ENCODE measurements at regions not wholly inside any gene's neighbourhood (a gene's known extent, or its start where the extent isn't known, plus 50 kb on each side); places are given as distances from the start of the nearest gene placed in this dataset.

DNA sequence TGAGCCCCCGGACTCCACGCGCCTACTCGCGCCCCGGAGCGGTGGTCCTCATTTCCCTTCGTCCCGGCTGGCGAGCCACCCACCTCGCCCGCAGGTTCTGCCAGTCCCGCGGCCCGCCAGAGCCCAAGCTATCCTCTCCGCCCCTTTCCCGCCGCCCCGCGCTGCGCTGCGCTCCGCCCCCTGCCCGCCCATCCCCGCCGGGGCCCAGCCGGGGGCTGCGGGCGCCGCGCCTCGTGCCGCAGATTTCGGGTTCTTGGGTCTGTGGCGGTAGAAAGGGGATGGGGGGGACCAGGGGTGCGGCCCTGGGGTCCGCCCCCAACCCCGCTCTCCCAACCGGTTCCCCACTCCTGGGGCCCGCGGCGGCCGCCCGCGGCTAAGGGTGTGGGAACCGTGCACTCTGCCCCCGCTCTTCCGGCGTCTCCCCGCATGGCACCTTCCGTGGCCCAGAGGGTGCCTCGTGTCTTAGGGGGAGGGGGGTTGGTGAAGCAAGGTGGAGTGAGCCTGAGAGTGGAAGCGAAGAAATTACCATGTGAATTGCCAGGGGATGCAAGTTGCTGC, 650.8 kb upstream of the DIPK2B start:
- TF ChIP-seq, protein P1, sequence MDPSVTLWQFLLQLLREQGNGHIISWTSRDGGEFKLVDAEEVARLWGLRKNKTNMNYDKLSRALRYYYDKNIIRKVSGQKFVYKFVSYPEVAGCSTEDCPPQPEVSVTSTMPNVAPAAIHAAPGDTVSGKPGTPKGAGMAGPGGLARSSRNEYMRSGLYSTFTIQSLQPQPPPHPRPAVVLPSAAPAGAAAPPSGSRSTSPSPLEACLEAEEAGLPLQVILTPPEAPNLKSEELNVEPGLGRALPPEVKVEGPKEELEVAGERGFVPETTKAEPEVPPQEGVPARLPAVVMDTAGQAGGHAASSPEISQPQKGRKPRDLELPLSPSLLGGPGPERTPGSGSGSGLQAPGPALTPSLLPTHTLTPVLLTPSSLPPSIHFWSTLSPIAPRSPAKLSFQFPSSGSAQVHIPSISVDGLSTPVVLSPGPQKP (IDR thresholded peaks at IDR 0.05; ENCODE audit: borderline replicate concordance, low read depth, low read length): no peak
- TF ChIP-seq FOS (IDR thresholded peaks at IDR 0.05; ENCODE audit: low read depth, low read length) (no peak), POLR2A (IDR thresholded peaks at IDR 0.05; ENCODE audit: low read depth, low read length) (no peak), MXI1 (IDR thresholded peaks at IDR 0.05; ENCODE audit: borderline replicate concordance, low read depth, low read length) (no peak), RFX5 (IDR thresholded peaks at IDR 0.05; ENCODE audit: low read depth, low read length) (no peak), MAFK (IDR thresholded peaks at IDR 0.05; ENCODE audit: low read depth, low read length) (no peak), CHD1 (IDR thresholded peaks at IDR 0.05; ENCODE audit: low read depth, low read length) (no peak), MAZ (IDR thresholded peaks at IDR 0.05; ENCODE audit: borderline replicate concordance, low read depth, low read length) (no peak), NFE2L2 (IDR thresholded peaks at IDR 0.05; ENCODE audit: low read depth, low read length) (no peak), RCOR1 (IDR thresholded peaks at IDR 0.05; ENCODE audit: insufficient replicate concordance, low read length) (no peak), BHLHE40 (IDR thresholded peaks at IDR 0.05; ENCODE audit: low read depth, low read length) (no peak)
- TF ChIP-seq, protein P2, sequence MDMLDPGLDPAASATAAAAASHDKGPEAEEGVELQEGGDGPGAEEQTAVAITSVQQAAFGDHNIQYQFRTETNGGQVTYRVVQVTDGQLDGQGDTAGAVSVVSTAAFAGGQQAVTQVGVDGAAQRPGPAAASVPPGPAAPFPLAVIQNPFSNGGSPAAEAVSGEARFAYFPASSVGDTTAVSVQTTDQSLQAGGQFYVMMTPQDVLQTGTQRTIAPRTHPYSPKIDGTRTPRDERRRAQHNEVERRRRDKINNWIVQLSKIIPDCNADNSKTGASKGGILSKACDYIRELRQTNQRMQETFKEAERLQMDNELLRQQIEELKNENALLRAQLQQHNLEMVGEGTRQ (IDR thresholded peaks at IDR 0.05; ENCODE audit: low read depth, low read length): no peak
- TF ChIP-seq, protein P3, sequence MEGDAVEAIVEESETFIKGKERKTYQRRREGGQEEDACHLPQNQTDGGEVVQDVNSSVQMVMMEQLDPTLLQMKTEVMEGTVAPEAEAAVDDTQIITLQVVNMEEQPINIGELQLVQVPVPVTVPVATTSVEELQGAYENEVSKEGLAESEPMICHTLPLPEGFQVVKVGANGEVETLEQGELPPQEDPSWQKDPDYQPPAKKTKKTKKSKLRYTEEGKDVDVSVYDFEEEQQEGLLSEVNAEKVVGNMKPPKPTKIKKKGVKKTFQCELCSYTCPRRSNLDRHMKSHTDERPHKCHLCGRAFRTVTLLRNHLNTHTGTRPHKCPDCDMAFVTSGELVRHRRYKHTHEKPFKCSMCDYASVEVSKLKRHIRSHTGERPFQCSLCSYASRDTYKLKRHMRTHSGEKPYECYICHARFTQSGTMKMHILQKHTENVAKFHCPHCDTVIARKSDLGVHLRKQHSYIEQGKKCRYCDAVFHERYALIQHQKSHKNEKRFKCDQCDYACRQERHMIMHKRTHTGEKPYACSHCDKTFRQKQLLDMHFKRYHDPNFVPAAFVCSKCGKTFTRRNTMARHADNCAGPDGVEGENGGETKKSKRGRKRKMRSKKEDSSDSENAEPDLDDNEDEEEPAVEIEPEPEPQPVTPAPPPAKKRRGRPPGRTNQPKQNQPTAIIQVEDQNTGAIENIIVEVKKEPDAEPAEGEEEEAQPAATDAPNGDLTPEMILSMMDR (conservative IDR thresholded peaks at IDR 0.05; ENCODE audit: low read depth, low read length): no peak
- H4K8ac ChIP-seq (ENCODE audit: low read depth in 2 of 2, low read length in 2 of 2): peak overlapping the region in 1 of 2 experiments; percentile 80; a peak in 1 of 4 replicates
- no peak overlapping the region for H3K14ac ChIP-seq (replicated peaks; ENCODE audit: low read depth, low read length)
- ATAC-seq (ENCODE audit: low read depth) (peak; percentile 77), DNase-seq (no peak)
- peak overlapping the region; percentile 83 for H2BK5ac ChIP-seq (ENCODE audit: low read depth, low read length, poor library complexity, severe bottlenecking)
- peaks cover 6% of the 10 kb centered on the region; the same call in 1 of the 2 replicates for H3K9me1 ChIP-seq (ENCODE audit: insufficient read depth, low read length)
- H3K23ac ChIP-seq (ENCODE audit: low read depth, low read length): peak overlapping the region; percentile 56; the same call in 1 of the 2 replicates
- H4K20me1 ChIP-seq (ENCODE audit: insufficient read depth, low read length): no peaks in the 10 kb centered on the region
- no peak overlapping the region; the same call in 1 of the 2 replicates for H2BK20ac ChIP-seq (ENCODE audit: low read depth, low read length)
- H4K91ac ChIP-seq (ENCODE audit: insufficient read depth, low read depth, low read length): no peak overlapping the region; the same call in 1 of the 2 replicates
- dilution Hi-C loops (cut with HindIII; ENCODE audit: low sequenced_read_pairs, unreplicated experiment) (no loop called here), intact Hi-C loops (cut with micrococcal nuclease) (no loop called here), in situ Hi-C loops (cut with MboI; ENCODE audit: low sequenced_read_pairs) (no loop called here)
- no peak overlapping the region for H4K5ac ChIP-seq (ENCODE audit: low read depth, low read length)
- no peaks in the 10 kb centered on the region for H3K9me3 ChIP-seq (ENCODE audit: control insufficient read depth, insufficient read depth, low read length)
- peak overlapping the region; percentile 97 for H3K4me2 ChIP-seq (ENCODE audit: low read depth, low read length)
- peak overlapping the region; percentile 89 for H2AFZ ChIP-seq (replicated peaks; ENCODE audit: low read length, poor library complexity)
- H3K4me3 ChIP-seq (ENCODE audit: insufficient read depth, low read depth, low read length): peak overlapping the region; percentile 90
- peak overlapping the region; percentile 52; the same call in 1 of the 3 replicates for H2BK15ac ChIP-seq (ENCODE audit: low read depth, low read length)
- no peak overlapping the region for H3K56ac ChIP-seq (ENCODE audit: extremely low read depth, insufficient read depth, low read length)
- H3K4me1 ChIP-seq (ENCODE audit: control insufficient read depth, insufficient read depth, low read length): peaks cover 2% of the 10 kb centered on the region; the same call in 1 of the 2 replicates
- ChIA-PET CTCF (no interaction called here), POLR2A (ENCODE audit: unreplicated experiment) (no interaction called here)
- H3K27ac ChIP-seq (ENCODE audit: insufficient read depth, low read length): peak overlapping the region; percentile 13; the same call in 1 of the 2 replicates
- H3K36me3 ChIP-seq (ENCODE audit: control insufficient read depth, insufficient read depth, low read length): peaks cover 5% of the 10 kb centered on the region
- no CpG with 5 or more reads among the region's 53 CpGs for WGBS, 2 experiments (ENCODE audit: extremely low coverage in 2 of 2, insufficient read length in 1 of 2)
- 0 out of 2 replicates have a peak overlapping the region, but pooled peaks have one; percentile 73 for H2AK5ac ChIP-seq (ENCODE audit: low read depth, low read length)
- peak overlapping the region; percentile 60; the same call in 1 of the 2 replicates for H3K4ac ChIP-seq (ENCODE audit: low read depth, low read length)
- no peak overlapping the region for H3K18ac ChIP-seq (ENCODE audit: low read depth, low read length)
- peaks cover 6 to 9% of the 10 kb centered on the region in 2 experiments; a peak in 3 of 4 replicates for H3K79me1 ChIP-seq (ENCODE audit: low read depth in 1 of 2, low read length in 2 of 2)
- H2BK120ac ChIP-seq (ENCODE audit: low read depth, low read length): peak overlapping the region; percentile 81
- peak overlapping the region; percentile 86 for H3K9ac ChIP-seq (ENCODE audit: low read depth, low read length)
- H3K27me3 ChIP-seq (ENCODE audit: control insufficient read depth, insufficient read depth, low read length): no peaks in the 10 kb centered on the region
- peak overlapping the region; percentile 65 for H2AK9ac ChIP-seq (replicated peaks; ENCODE audit: low read depth, low read length, poor library complexity)
- no TSS peak for BruUV-seq (replicated peaks)

Measured in IMR-90 (cell line).